ENCODE measurements at regions not wholly inside any gene's neighbourhood (a gene's known extent, or its start where the extent isn't known, plus 50 kb on each side); places are given as distances from the start of the nearest gene placed in this dataset.

DNA sequence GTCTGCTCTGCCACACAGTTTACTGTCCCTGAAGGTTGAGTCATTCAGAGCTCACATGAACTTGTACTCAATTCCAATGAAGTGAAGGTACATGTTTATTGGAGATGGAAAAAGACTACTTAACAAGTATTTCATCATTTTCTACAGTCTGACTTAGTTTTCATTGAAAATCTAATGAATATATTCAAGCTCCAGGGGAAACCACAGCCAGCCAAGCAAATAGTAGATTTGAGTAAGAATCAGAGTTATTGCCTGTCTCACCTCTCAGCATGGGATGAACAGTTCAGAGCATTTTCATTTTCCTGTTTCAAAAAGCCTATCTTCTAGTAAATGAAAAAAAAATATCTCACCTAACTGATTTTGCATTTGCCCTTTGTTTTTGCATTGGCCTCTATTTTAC lies 1249.4 kb upstream of the DIAPH2 start:
- H3K9ac ChIP-seq (replicated peaks in 1 of 4; ENCODE audit: extremely low read depth in 1 of 4, low read depth in 3 of 4, low read length in 3 of 4): no peak overlapping the region
- no peak overlapping the region for H2BK15ac ChIP-seq (ENCODE audit: low read length)
- ChIA-PET POLR2A (ENCODE audit: partially characterized antibody) (no interaction called here), CTCF (ENCODE audit: partially characterized antibody) (no interaction called here)
- no peaks in the 10 kb centered on the region for H3K79me1 ChIP-seq (ENCODE audit: low read depth, low read length)
- no peaks in the 10 kb centered on the region for H3K4me1 ChIP-seq (replicated peaks in 1 of 4; ENCODE audit: control insufficient read depth in 3 of 4, insufficient read depth in 4 of 4, low read length in 3 of 4)
- no peak overlapping the region for H3K23ac ChIP-seq (ENCODE audit: insufficient read length)
- no peaks in the 10 kb centered on the region for H4K20me1 ChIP-seq (replicated peaks in 1 of 2; ENCODE audit: control insufficient read depth in 1 of 2, insufficient read depth in 2 of 2, low read length in 2 of 2)
- DNase-seq (ENCODE audit: low read depth in 1 of 2, low spot score in 2 of 2) (no peak), FAIRE-seq (no peak)
- H2BK5ac ChIP-seq (ENCODE audit: low read depth, low read length): no peak overlapping the region
- H2BK12ac ChIP-seq (ENCODE audit: low read depth, low read length): no peak overlapping the region
- no peak overlapping the region for H2BK20ac ChIP-seq (ENCODE audit: low read length)
- H2AFZ ChIP-seq (ENCODE audit: low read length): no peak overlapping the region
- no peak overlapping the region for H3K4ac ChIP-seq (replicated peaks; ENCODE audit: insufficient read length, low read depth, low read length)
- no peaks in the 10 kb centered on the region for H3K36me3 ChIP-seq (ENCODE audit: control insufficient read depth in 2 of 4, insufficient read depth in 4 of 4, low read length in 3 of 4)
- TF ChIP-seq TAF1 (IDR thresholded peaks at IDR 0.05; ENCODE audit: low read depth, low read length) (no peak), POLR2A (IDR thresholded peaks at IDR 0.05; ENCODE audit: control extremely low read depth in 1 of 2, low read depth in 2 of 2, low read length in 2 of 2) (no peak), SIN3A (conservative IDR thresholded peaks at IDR 0.05 in 1 of 2, IDR thresholded peaks at IDR 0.05 in 1 of 2; ENCODE audit: low read depth in 1 of 2, low read length in 2 of 2) (no peak), TAF7 (optimal IDR thresholded peaks at IDR 0.05; ENCODE audit: borderline replicate concordance, low read depth, low read length) (no peak), SP4 (IDR thresholded peaks at IDR 0.05; ENCODE audit: low read length) (no peak)
- H2AK5ac ChIP-seq (ENCODE audit: low read depth, low read length): no peak overlapping the region
- H3K18ac ChIP-seq (ENCODE audit: extremely low read depth, low read length): no peak overlapping the region
- H3K79me2 ChIP-seq (ENCODE audit: control insufficient read depth in 1 of 2, insufficient read depth in 2 of 2, low read length in 2 of 2): no peaks in the 10 kb centered on the region
- no peaks in the 10 kb centered on the region for H3K27me3 ChIP-seq (replicated peaks in 1 of 4; ENCODE audit: control insufficient read depth in 3 of 4, extremely low read depth in 1 of 4, insufficient read depth in 3 of 4, low read length in 3 of 4)
- no peaks in the 10 kb centered on the region for H3K23me2 ChIP-seq (ENCODE audit: low read depth, low read length)
- H3K56ac ChIP-seq (replicated peaks; ENCODE audit: insufficient read length, low read depth, low read length): no peak overlapping the region
- H4K8ac ChIP-seq (ENCODE audit: extremely low read depth, insufficient read depth, low read length): no peak overlapping the region
- peaks cover 0 to 3% of the 10 kb centered on the region in 2 experiments; a peak in 1 of 4 replicates for H3K9me3 ChIP-seq (ENCODE audit: insufficient read depth in 2 of 2, low read depth in 1 of 2, low read length in 1 of 2)
- H3K4me2 ChIP-seq (ENCODE audit: insufficient read depth in 1 of 2, low read depth in 2 of 2, low read length in 2 of 2): no peak overlapping the region
- H4K5ac ChIP-seq (ENCODE audit: insufficient read length, low read depth, low read length): no peak overlapping the region
- no peak overlapping the region for H3K27ac ChIP-seq (ENCODE audit: low read depth, low read length)
- no peak overlapping the region for H3K14ac ChIP-seq (ENCODE audit: insufficient read length)
- H2BK120ac ChIP-seq (replicated peaks; ENCODE audit: low read depth, low read length): no peak overlapping the region
- H3K4me3 ChIP-seq (ENCODE audit: extremely low read depth in 1 of 4, insufficient read depth in 2 of 4, low read depth in 3 of 4, low read length in 4 of 4): no peak overlapping the region
- no peak overlapping the region for H4K91ac ChIP-seq (replicated peaks; ENCODE audit: insufficient read length, low read length)

Measured in H1 (cell line).